ENCODE measurements at regions not wholly inside any gene's neighbourhood (a gene's known extent, or its start where the extent isn't known, plus 50 kb on each side); places are given as distances from the start of the nearest gene placed in this dataset.

DNA sequence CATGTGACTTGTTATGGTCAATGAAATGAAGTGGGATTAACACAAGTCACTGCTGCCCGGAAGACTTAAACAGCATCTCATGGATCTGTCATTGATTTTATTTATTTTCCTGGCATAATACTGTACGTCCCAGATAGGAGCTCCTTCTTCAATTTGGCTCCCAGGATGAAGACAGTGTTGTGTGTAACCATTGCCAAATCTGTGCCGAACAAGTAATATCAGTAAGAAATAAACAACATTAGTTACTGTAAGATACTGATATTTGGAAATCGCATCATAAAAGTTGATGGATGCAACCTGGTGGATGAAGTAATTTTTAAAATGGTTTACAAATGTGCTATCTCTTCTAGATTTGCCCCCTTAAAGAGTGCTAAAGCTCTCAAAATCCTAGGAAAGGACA lies 419.0 kb upstream of the MMADHC start:
- Histone ChIP-seq H3K4me2 (ENCODE audit: low read length) (no peak overlapping the region), H3K9me3 (ENCODE audit: insufficient read depth, low read length) (no peaks in the 10 kb centered on the region), H4K20me1 (ENCODE audit: insufficient read depth, low read length) (no peaks in the 10 kb centered on the region), H3K36me3 (replicated peaks; ENCODE audit: low read depth, low read length) (no peaks in the 10 kb centered on the region), H3K4me3 (ENCODE audit: low read length) (no peak overlapping the region), H2AFZ (ENCODE audit: low read depth, low read length) (no peak overlapping the region), H3K79me2 (ENCODE audit: low read length) (no peaks in the 10 kb centered on the region), H3K27me3 (ENCODE audit: low read depth, low read length) (no peaks in the 10 kb centered on the region), H3K9ac (ENCODE audit: low read length) (no peak overlapping the region), H3K4me1 (ENCODE audit: low read length) (peaks cover 24% of the 10 kb centered on the region), H3K27ac (ENCODE audit: low read length) (no peak overlapping the region)
- TF ChIP-seq, protein P1, sequence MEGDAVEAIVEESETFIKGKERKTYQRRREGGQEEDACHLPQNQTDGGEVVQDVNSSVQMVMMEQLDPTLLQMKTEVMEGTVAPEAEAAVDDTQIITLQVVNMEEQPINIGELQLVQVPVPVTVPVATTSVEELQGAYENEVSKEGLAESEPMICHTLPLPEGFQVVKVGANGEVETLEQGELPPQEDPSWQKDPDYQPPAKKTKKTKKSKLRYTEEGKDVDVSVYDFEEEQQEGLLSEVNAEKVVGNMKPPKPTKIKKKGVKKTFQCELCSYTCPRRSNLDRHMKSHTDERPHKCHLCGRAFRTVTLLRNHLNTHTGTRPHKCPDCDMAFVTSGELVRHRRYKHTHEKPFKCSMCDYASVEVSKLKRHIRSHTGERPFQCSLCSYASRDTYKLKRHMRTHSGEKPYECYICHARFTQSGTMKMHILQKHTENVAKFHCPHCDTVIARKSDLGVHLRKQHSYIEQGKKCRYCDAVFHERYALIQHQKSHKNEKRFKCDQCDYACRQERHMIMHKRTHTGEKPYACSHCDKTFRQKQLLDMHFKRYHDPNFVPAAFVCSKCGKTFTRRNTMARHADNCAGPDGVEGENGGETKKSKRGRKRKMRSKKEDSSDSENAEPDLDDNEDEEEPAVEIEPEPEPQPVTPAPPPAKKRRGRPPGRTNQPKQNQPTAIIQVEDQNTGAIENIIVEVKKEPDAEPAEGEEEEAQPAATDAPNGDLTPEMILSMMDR (IDR thresholded peaks at IDR 0.05; ENCODE audit: low read depth, low read length), result no peak
- no peak for TF ChIP-seq EZH2phosphoT487 (IDR thresholded peaks at IDR 0.05; ENCODE audit: low read depth)

DNA sequence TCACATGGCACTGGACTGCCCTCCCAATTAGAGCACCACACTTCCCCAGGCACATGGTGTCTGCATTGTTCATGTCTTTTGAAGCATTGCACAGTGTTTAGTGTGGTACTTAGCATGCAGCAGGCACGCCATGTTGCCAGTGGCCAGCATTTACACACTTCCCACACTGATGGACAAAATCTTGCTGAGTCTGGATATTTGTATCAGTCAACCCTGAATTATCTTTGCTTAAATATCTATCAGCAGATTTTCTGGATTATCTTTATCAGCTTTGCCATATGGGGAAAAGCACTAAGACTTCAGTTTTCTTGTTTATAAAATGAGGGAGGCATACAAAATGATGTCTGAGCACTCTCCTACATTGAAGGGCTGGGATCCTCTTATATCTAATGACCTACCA lies 416.0 kb upstream of the MMADHC start:
- H3K9me3 ChIP-seq (ENCODE audit: insufficient read depth, low read length), result no peaks in the 10 kb centered on the region
- no peak overlapping the region for H2AFZ ChIP-seq (ENCODE audit: low read depth, low read length)
- H3K27me3 ChIP-seq (ENCODE audit: low read depth, low read length), result no peaks in the 10 kb centered on the region
- no peaks in the 10 kb centered on the region for H4K20me1 ChIP-seq (ENCODE audit: insufficient read depth, low read length)
- no peak overlapping the region for H3K9ac ChIP-seq (ENCODE audit: low read length)
- TF ChIP-seq EZH2phosphoT487 (IDR thresholded peaks at IDR 0.05; ENCODE audit: low read depth), result no peak
- TF ChIP-seq, protein P1 (IDR thresholded peaks at IDR 0.05; ENCODE audit: low read depth, low read length), result no peak
- no peak overlapping the region for H3K27ac ChIP-seq (ENCODE audit: low read length)
- H3K4me2 ChIP-seq (ENCODE audit: low read length), result no peak overlapping the region
- peaks cover 18% of the 10 kb centered on the region for H3K4me1 ChIP-seq (ENCODE audit: low read length)
- H3K36me3 ChIP-seq (replicated peaks; ENCODE audit: low read depth, low read length), result no peaks in the 10 kb centered on the region
- H3K79me2 ChIP-seq (ENCODE audit: low read length), result no peaks in the 10 kb centered on the region
- no peak overlapping the region for H3K4me3 ChIP-seq (ENCODE audit: low read length)

DNA sequence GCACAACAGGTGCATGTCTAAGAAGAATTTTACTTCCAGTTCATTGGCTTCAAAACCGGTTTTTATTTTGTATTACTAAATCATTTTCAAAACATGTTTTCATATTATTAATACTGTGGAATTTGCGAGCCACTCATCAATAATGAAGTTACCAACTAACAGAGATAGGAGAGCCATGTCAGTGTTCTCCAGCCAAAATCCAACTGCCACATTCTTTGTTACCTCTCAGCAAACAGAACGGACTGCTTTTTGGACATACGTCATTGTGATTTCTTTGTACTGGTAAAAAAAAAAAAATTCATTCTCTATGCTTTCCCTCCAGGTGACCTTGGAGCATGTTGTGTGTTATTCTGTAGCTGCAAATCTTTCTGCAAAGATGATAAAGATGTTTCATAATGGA lies 414.2 kb upstream of the MMADHC start:
- no peaks in the 10 kb centered on the region for H4K20me1 ChIP-seq (ENCODE audit: insufficient read depth, low read length)
- H3K4me1 ChIP-seq (ENCODE audit: low read length), result peaks cover under 1% of the 10 kb centered on the region; the same call in 1 of the 2 replicates
- TF ChIP-seq, protein P1 (IDR thresholded peaks at IDR 0.05; ENCODE audit: low read depth, low read length), result no peak
- TF ChIP-seq EZH2phosphoT487 (IDR thresholded peaks at IDR 0.05; ENCODE audit: low read depth), result no peak
- no peak overlapping the region for H3K4me3 ChIP-seq (ENCODE audit: low read length)
- no peaks in the 10 kb centered on the region for H3K27me3 ChIP-seq (ENCODE audit: low read depth, low read length)
- H3K79me2 ChIP-seq (ENCODE audit: low read length), result no peaks in the 10 kb centered on the region
- no peaks in the 10 kb centered on the region for H3K9me3 ChIP-seq (ENCODE audit: insufficient read depth, low read length)
- no peak overlapping the region for H3K9ac ChIP-seq (ENCODE audit: low read length)
- no peaks in the 10 kb centered on the region for H3K36me3 ChIP-seq (replicated peaks; ENCODE audit: low read depth, low read length)
- no peak overlapping the region for H3K27ac ChIP-seq (ENCODE audit: low read length)
- no peak overlapping the region for H2AFZ ChIP-seq (ENCODE audit: low read depth, low read length)
- no peak overlapping the region for H3K4me2 ChIP-seq (ENCODE audit: low read length)

DNA sequence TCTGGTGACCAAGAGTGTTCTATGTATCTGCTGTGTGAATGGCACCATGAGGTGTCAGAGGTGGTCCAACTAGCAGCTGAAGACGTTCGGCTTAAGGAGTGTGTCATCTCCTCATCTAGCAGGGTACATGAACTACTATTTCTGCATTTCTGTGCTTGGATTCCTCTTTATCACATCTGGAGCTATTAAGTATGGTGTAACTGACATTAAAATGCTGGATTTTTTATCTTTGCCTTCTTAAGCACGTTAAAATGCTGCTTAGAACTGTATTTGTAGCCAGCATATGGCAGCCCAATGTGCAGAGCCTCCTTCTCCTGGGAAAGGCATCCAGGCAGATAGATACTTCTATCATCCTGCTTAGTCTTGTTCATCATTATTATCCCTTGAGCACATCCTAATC lies 409.3 kb upstream of the MMADHC start:
- Histone ChIP-seq H4K20me1 (ENCODE audit: insufficient read depth, low read length) (no peaks in the 10 kb centered on the region), H3K36me3 (replicated peaks; ENCODE audit: low read depth, low read length) (no peaks in the 10 kb centered on the region), H2AFZ (ENCODE audit: low read depth, low read length) (no peak overlapping the region), H3K4me1 (ENCODE audit: low read length) (no peaks in the 10 kb centered on the region), H3K4me3 (ENCODE audit: low read length) (no peak overlapping the region), H3K9ac (ENCODE audit: low read length) (no peak overlapping the region), H3K27me3 (ENCODE audit: low read depth, low read length) (no peaks in the 10 kb centered on the region), H3K79me2 (ENCODE audit: low read length) (no peaks in the 10 kb centered on the region), H3K4me2 (ENCODE audit: low read length) (no peak overlapping the region), H3K27ac (ENCODE audit: low read length) (no peak overlapping the region), H3K9me3 (ENCODE audit: insufficient read depth, low read length) (no peaks in the 10 kb centered on the region)
- TF ChIP-seq, protein P1 (IDR thresholded peaks at IDR 0.05; ENCODE audit: low read depth, low read length), result no peak
- TF ChIP-seq EZH2phosphoT487 (IDR thresholded peaks at IDR 0.05; ENCODE audit: low read depth), result no peak
